Limb (tissue), 2 donors: ENCODE measurements at regions not wholly inside any gene's neighbourhood (a gene's known extent, or its start where the extent isn't known, plus 50 kb on each side); places are given as distances from the start of the nearest gene placed in this dataset.

Experiments used
- DNase-seq, 2 donors: peaks; one replicate each; pipeline ENCODE4 v3.0.0-alpha.2; 2016; ENCODE audit errors: extremely low spot score in 2 of 2

GRCh38 chrX:10047133-10047532, 80.0 kb downstream of the CLDN34 start:
- no peak for DNase-seq

- no peak for DNase-seq
Observed at GRCh38 chrX:10047631-10048030, 80.5 kb downstream of the CLDN34 start.

GRCh38 chrX:10048076-10048475, 80.9 kb downstream of the CLDN34 start:
- no peak for DNase-seq

GRCh38 chrX:10048707-10049106, 81.5 kb downstream of the CLDN34 start:
- DNase-seq: no peak

- DNase-seq: no peak
Observed at GRCh38 chrX:10049236-10049635, 82.1 kb downstream of the CLDN34 start.

GRCh38 chrX:10050481-10050880, 83.3 kb downstream of the CLDN34 start:
- DNase-seq: peak in 1 of 2 donors; percentile 34

GRCh38 chrX:10051866-10052480, 84.8 kb downstream of the CLDN34 start:
- no peak for DNase-seq

- DNase-seq: no peak
Observed at GRCh38 chrX:10052906-10053625, 85.9 kb downstream of the CLDN34 start.

GRCh38 chrX:10054396-10054795, 87.2 kb downstream of the CLDN34 start:
- no peak for DNase-seq

GRCh38 chrX:10055430-10055829, 88.3 kb downstream of the CLDN34 start:
- DNase-seq: no peak

- DNase-seq: no peak
Observed at GRCh38 chrX:10062352-10062751, 94.4 kb upstream of the CLCN4 start.

- no peak for DNase-seq
Observed at GRCh38 chrX:10062980-10063379, 93.8 kb upstream of the CLCN4 start.

- no peak for DNase-seq
Observed at GRCh38 chrX:10064736-10065135, 92.0 kb upstream of the CLCN4 start.

GRCh38 chrX:10070714-10071436, 85.9 kb upstream of the CLCN4 start:
- DNase-seq: no peak

- peak in 1 of 2 donors; percentile 16 for DNase-seq
Observed at GRCh38 chrX:10071451-10072144, 85.2 kb upstream of the CLCN4 start.

- DNase-seq: no peak
Observed at GRCh38 chrX:10072786-10073568, 83.8 kb upstream of the CLCN4 start.

- DNase-seq: no peak
Observed at GRCh38 chrX:10073671-10074070, 83.1 kb upstream of the CLCN4 start.

GRCh38 chrX:10074241-10074941, 82.4 kb upstream of the CLCN4 start:
- DNase-seq: no peak

- no peak for DNase-seq
Observed at GRCh38 chrX:10076765-10077164, 80.0 kb upstream of the CLCN4 start.

- no peak for DNase-seq
Observed at GRCh38 chrX:10077425-10078188, 79.2 kb upstream of the CLCN4 start.
